GM18867 (cell line): ENCODE measurements at regions not wholly inside any gene's neighbourhood (a gene's known extent, or its start where the extent isn't known, plus 50 kb on each side); places are given as distances from the start of the nearest gene placed in this dataset.

ENCODE experiments used
- ATAC-seq: cut with Tn5 transposase; IDR thresholded peaks from one replicate; pipeline ENCODE4 v1.9.1; 2021; ENCODE audit warnings: mild to moderate bottlenecking, moderate library complexity; ENCODE audit not compliant: unreplicated experiment

GRCh38 chr3:164186095-164186494 lies 892.2 kb downstream of the SI start:
- no peak for ATAC-seq

GRCh38 chr3:164179110-164179774 lies 899.1 kb downstream of the SI start:
- no peak for ATAC-seq

- no peak for ATAC-seq
Observed at GRCh38 chr3:164174059-164174458, 904.2 kb downstream of the SI start.

GRCh38 chr3:164155400-164155799 lies 922.9 kb downstream of the SI start:
- no peak for ATAC-seq

GRCh38 chr3:164144824-164145223 lies 933.5 kb downstream of the SI start:
- ATAC-seq, result no peak

- no peak for ATAC-seq
Observed at GRCh38 chr3:164132878-164133277, 945.4 kb downstream of the SI start.

GRCh38 chr3:164113371-164114332 lies 964.6 kb downstream of the SI start:
- no peak for ATAC-seq

- no peak for ATAC-seq
Observed at GRCh38 chr3:164096352-164096751, 981.9 kb downstream of the SI start.

GRCh38 chr3:164095949-164096348 lies 982.3 kb downstream of the SI start:
- no peak for ATAC-seq

- no peak for ATAC-seq
Observed at GRCh38 chr3:164095279-164095678, 983.0 kb downstream of the SI start.

GRCh38 chr3:164094546-164094945 lies 983.8 kb downstream of the SI start:
- ATAC-seq, result no peak

GRCh38 chr3:164080208-164080607 lies 998.1 kb downstream of the SI start:
- ATAC-seq, result no peak

GRCh38 chr3:164064298-164064697 lies 1014.0 kb downstream of the SI start:
- ATAC-seq, result no peak

GRCh38 chr3:164060923-164061322 lies 1017.4 kb downstream of the SI start:
- ATAC-seq, result no peak

GRCh38 chr3:164049847-164050246 lies 1028.4 kb downstream of the SI start:
- no peak for ATAC-seq

- ATAC-seq, result no peak
Observed at GRCh38 chr3:164048451-164048850, 1029.8 kb downstream of the SI start.

GRCh38 chr3:164040991-164041390 lies 1037.3 kb downstream of the SI start:
- ATAC-seq, result no peak

- no peak for ATAC-seq
Observed at GRCh38 chr3:164030194-164030593, 1048.1 kb downstream of the SI start.

- ATAC-seq, result no peak
Observed at GRCh38 chr3:164024786-164025185, 1053.5 kb downstream of the SI start.

- no peak for ATAC-seq
Observed at GRCh38 chr3:164023480-164023879, 1054.8 kb downstream of the SI start.

GRCh38 chr3:164018500-164018899 lies 1059.8 kb downstream of the SI start:
- ATAC-seq, result no peak

- ATAC-seq, result no peak
Observed at GRCh38 chr3:164007765-164008164, 1070.5 kb downstream of the SI start.
